ENCODE measurements at regions not wholly inside any gene's neighbourhood (a gene's known extent, or its start where the extent isn't known, plus 50 kb on each side); places are given as distances from the start of the nearest gene placed in this dataset.

DNA sequence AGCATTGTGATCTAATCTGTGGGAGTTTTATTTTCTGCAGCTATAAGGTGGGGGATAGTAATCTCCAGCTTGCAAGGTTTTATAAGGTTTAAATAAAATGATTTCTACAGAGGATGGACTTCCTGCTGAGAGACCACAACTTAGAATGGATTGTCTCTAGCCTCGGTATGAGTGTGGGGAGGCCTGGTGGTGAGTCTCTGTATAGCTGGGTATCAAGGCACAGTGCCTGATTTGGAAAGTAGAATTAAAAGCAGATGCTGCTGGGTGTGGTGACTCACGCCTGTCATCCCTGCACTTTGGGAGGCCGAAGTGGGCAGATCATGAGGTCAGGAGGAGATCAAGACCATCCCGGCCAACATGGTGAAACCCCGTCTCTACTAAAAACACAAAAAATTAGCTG is 162.0 kb upstream of the GATB start:
- DNase-seq: peak; percentile 5

DNA sequence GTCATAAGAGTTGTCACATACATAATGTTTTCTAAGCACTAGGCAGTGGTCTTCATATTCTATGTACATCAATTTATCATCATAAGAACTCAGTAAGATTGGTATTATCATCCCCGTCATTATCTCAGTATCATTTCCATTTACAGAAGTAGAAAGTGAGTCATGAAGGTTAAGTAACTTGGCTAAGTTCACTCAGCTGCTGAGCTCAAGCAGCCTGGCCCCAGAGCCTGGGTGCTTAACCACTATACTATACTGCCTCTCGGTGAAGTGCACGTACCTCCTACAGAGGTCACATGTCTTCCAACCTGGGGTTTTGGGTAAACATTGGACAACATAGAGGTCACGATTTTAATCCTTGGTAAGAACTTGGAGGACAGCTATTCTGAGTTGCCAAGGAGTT is 161.5 kb upstream of the GATB start:
- peak; percentile 17 for DNase-seq

DNA sequence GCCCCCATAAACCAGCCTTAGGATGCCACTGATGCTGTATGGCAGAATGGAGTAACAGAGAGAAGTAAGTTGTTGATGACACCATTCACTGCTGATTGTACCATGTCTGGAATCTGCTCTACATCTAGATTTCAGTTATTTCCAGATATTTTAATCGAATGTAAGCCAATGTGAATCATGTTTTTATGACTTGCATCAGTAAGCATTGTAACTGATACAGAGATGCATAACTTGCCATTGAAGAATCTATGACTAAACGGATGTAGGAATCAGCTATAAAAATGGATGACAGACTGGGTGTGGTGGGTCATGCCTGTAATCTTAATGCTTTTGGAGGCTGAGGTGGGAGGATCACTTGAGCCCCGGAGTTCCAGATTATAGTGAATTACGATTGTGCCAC is 161.0 kb upstream of the GATB start:
- no peak for DNase-seq

DNA sequence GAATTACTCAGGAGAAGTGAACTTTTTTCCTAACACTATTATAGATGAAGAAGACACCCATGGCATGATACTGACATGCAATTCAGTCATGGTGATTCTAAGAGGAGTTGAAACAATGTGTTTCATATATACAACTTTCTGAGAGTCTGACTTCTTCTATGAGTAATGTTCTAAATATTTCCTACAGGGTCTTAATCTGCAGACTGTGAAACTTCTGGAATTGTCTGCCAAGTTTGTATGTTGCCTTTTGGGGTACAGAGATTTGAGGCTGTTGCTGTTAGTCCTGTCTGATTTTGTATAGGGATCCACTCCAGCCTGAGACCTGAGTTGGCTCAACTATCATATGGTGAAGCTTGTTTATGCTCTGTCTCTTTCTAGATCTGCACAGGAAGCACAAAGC is 160.6 kb upstream of the GATB start:
- no peak for DNase-seq

DNA sequence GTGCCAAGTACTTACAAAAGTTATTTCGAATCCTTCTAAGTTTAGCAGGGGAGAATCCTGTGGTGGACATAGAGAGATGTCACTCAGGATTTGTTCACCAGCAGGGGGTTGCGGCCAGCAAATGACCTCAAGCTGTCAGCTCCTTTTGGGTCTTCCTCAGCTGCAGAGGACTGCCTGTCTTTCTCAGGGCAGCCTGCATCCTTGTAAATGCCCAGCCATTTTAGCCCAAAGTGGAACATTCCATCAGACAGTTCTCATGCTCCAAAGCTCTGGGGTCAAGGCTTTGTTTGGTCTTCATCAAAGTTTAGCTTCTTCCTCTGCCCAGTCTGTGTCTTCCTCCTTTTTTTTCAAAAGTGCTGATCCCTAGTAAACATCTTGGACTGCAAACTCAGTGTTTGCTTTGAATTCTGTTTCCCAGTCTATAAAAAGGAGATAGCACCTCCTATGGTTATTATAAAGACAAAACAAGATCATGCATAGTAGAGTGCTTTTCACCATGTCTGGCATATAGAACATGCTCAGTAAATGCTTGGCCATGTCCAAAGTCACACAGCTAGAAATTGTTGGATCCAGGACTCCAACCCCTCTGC is 156.4 kb upstream of the GATB start:
- no peak for DNase-seq

DNA sequence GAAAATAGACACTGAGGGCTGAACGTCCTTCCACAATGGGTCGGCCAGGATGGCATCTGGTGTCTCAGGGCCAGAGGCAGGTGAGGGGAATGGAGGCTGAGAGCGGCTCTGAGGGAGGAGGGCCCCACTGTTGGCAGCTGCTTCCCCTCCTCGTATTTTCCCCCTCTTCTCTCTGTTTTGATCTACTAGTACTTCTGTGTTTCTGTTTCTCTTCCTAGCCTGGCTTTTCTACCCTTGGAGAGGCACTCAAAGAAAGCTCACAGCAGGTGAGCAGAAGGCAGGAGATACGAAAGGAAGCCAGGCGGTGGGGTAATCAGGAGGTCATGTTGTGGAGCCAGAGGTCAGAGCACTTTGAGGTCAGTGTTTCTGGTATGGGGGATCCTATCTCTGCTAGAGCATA is 151.8 kb upstream of the GATB start:
- no peak for DNase-seq

DNA sequence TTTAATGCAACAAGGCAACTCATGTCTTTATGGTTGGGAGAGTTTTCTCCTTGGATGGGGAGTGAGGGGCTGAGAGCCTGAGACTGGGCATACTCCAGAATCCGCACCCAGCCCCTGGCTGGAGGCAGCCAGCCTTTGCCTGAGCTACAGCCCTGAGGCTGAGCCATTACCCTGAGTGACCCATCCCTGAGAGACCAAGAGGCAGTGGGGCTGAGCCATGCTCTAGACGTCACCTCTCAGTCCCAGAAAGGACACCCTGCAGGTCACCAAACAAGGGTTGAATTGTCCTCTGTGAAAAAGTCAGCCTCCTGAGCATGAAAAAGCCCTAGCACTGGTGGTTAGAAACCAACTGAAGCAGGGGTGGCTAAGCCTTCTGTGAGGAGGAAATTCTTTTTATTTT is 151.2 kb upstream of the GATB start:
- DNase-seq: no peak

DNA sequence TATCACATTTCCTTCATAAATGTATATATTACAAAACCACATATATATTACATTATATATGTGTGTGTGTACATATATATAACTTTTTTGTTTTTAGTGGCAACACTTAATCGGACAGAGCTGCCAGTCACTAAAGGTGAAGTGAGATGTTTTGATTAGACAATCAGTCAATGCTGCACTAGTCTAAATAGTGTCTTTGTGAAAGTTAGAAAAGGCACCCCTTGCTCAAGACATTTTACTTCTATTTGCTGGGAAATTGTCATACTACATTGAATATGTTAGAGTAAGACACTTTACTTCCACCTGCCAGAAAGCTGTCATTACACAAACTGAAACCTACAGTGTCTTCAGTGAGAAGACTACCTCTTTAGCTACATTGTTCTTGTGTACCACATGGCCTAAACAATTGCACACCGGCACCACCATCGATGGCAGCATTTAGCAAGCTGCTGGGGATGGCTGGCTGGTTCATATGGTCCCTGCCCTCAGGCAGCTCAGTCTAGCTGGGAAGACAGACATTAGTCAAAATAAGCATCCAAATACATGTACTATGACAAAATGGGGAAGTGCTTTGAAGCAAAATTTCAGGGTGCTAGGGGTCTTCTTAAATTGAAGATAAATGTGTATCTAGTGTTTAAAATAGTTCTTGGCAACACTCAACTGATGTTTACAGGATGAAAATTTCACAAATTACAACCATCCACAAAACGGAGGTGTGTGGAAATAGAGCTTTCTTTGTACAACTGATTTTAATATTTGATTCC is 148.1 kb upstream of the GATB start:
- DNase-seq: no peak

DNA sequence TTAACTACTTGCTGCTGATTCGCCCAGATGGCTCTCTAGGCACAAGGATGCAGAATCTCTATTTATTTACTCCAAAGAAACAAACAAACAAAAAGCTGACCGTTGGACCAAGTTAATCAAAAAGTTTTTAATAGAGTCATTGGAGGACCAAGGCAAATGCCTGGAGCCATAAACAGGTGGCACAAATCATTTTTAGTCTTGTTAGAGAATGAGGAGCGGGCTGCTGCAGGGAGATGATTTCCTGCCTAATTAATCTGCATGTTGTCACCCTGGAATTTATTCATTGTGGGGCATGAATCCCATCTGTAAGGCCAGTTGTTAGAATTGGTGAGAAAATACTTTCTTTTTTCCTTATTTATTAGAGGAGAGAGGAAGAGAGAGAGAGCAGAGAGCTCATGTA is 147.4 kb upstream of the GATB start:
- DNase-seq: no peak

DNA sequence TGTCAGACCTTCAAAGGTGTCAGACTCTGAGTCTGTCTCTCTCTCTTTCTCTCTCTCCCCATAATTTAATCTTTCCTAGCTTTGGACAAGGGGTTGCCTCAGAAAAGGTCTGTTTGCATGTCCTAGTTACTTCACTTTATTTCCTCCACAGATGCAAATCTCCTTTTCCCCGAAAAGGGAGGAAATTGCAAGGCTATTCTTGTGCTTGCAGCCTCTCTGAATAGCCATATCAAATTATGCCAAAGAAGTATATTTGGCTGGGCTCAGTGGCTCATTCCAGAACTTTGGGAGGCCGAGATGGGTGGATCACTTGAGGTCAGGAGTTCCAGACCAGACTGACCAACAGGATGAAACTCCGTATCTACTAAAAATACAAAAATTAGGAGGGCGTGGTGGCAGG is 145.6 kb upstream of the GATB start:
- DNase-seq: no peak

DNA sequence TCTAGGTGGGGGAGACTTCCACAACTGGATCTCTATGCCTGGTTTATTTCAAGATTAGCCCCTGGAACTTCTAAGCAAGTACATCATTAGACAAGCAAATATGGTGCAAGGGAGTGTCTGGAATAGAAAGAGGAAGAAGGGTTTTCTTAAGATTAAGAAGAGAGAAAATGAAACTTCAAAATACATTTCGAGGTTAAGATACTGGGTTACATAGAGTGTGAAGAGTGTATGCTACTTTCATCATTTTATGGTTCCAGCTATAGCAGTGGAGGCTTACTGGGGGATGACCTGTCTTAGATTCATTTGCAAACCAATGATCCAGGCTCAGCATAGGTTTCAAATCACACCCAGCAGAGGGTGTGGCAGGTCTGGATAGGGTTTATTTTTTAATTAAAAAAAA is 144.4 kb upstream of the GATB start:
- no peak for DNase-seq

DNA sequence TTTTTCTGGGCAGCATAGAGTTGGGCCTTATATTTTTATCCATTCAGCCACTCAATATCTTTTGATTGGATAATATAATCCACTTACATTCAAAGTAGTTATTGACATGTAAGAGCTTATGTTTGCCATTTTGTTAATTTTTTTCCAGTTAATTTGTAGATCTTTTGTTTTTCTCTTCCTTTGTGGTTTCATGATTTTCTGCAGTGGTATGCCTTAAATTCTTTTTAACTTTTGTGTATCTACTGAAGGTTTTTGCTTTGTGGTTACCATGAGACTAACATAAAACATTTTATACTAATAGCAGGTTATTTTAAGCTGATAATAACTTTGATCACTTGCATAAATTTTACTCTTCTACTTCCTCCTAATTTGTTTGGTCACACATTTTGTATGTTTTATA is 140.8 kb upstream of the GATB start:
- no peak for DNase-seq

DNA sequence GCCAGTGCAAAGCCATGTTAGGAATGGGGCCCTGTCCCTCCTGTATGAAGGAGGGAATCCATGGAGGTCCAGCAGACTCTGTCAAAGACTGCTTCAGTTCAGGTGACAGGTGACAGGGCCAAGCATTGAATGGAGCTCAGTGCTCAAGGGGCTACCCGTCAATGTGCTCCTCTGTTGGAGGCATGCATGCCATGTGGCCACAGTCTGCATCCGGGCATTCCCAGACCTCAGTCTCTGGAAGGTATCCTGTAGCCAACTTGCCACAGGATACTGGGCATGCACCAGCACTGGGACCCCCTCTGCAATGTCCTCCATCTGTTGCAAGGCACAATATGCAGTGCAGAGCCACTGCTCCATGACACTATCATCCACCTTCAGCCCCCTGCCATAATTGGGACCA is 136.1 kb upstream of the GATB start:
- no peak for DNase-seq

DNA sequence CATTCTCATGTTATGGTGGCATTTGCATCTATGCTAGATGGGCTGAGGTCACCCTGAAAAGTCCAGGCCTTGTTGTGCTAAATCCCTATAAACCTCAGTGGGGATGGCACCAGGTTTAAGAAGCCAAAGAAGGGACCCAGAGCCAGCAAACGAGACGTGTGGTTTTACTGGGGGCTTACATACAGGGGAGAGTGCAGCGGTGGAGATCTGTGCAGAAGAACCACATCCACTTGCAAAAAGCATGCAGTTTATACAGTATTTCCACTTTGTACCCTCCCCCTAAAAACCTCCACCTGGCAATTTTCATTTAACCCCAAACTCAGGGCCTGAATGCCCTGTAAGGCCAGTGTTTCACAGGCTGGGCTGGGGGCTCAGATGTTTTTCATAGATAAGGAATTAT is 134.9 kb upstream of the GATB start:
- no peak for DNase-seq

DNA sequence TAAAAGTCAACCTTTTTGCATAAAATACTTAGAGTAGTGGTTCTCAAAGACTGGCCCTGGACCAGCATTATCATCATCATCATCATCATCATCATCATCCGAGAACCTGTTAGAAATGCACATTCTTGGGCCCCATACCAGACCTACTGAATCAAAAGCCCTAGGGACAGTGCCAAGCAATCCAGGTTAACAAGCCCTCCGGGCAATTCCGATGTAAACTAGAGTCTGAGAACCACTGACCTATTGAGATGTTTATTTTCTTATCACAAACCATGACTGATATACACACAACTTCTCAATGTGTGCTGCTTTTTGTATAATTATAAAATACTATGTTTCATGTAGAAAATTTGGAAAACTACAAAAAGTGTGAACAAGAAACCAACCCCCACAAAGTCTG is 133.4 kb upstream of the GATB start:
- no peak for DNase-seq

DNA sequence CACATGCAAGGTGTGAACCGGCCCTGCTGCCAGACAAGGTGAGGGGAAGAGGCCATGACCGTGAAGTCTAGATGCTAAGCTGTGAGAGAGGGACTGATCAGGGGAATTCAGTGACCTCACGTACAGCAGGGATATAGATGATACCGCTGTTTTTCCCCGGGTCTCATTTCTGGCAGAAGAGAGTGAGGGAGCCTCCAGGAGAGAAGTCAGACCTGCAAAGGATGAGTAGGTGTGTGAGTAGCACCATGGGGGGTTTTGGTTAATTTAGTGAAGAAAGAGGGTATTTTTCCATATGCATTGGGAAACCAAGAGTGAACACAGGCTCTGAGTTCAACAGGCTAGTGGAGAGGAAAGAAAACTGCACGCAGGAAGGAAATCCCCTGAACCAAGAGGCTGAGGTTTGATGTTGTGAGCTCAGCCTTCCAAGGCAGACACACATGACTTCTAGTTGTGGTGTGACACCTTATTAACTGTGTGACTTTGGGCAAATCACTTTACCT is 127.6 kb upstream of the GATB start:
- peak; percentile 14 for DNase-seq

DNA sequence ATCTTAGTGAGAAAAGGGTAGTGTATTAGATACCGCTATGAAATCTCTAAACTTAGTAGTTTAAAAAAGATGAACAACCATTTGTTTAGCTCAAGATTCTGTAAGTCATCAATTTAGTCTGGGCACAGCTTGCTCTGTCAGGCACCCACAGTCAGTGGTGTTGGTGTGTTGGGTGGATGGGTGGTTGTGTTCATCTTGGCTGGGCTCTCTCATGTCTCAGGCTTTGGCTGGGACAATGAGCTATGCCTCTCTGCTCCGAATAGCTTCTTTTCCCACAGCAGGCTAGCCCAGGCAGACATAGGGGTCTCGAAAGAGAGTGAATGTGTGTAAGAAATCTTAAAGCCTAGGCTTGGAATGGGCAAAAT is 127.0 kb upstream of the GATB start:
- no peak for DNase-seq

DNA sequence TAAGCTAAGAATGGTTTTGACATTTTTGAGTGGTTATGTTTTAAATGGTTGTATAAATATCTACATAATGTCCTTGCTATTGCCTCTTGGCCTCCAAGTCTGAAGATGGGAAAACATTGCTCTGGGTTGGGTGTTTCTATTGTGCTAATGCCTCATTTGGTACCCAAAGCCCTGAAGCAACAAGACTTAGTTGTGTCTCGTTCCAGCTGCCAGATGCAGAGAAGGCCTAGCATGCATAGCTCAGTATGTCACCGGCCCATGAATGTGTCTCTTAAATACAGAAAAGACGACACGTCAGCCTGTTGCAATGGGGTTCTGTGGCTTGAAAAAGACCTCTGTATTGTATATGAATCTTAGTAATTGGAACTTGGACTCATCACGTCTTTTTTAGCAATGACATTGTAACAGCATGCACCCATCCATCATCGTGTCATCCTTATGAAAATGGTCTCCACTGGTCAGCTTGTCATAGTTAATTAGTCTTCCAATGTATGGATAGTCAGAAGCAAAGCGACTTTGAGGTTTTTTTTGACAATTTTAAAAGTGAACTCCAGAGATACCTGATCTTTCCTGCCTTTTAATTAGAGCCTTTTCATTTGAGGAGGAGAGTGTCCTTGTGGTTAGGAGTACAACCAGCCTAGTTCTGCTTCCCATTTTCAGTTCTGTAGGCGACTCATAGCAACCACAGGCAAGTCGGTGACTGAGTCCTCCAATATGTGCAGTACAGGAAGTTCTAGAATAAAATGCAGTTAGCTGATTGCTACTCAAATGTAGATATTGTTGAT is 126.4 kb upstream of the GATB start:
- DNase-seq: no peak

DNA sequence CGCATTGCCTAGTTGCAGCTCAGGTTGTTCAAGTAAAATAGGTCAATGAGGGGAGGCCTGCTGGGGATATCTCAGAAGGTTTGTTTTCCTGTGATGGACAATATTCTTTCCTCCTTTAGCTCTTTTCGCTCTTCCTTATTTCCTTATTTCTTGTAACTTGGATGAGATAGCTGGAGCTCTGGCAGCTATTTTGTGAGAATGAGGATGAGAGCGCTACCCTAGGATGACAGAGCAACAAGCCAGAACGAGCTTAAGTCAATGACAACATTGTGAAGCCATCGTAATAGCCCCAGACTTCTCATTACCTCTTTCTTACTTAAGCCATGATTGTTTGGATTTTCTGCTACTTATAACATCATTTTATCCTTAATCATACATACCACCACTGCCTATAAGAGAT is 124.3 kb upstream of the GATB start:
- DNase-seq: no peak

DNA sequence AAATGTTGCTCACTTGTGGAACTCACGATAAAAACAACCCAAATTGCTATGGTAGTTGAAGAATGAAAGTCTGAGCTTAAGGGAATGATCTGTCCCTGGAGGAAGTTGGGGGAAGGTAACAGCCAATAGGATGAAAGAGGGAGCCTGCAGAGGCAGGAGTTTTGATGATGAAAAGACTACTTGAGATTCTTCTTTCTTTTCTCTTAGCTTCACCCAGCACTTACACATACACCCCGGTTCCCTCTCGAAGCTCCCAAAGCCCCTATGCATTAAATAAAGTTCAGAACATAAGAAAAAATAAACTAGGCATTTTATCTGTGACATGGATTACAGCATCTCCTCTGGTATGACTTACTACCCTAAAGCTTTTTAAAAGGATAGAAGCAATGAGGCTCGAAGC is 122.9 kb upstream of the GATB start:
- DNase-seq: no peak

DNA sequence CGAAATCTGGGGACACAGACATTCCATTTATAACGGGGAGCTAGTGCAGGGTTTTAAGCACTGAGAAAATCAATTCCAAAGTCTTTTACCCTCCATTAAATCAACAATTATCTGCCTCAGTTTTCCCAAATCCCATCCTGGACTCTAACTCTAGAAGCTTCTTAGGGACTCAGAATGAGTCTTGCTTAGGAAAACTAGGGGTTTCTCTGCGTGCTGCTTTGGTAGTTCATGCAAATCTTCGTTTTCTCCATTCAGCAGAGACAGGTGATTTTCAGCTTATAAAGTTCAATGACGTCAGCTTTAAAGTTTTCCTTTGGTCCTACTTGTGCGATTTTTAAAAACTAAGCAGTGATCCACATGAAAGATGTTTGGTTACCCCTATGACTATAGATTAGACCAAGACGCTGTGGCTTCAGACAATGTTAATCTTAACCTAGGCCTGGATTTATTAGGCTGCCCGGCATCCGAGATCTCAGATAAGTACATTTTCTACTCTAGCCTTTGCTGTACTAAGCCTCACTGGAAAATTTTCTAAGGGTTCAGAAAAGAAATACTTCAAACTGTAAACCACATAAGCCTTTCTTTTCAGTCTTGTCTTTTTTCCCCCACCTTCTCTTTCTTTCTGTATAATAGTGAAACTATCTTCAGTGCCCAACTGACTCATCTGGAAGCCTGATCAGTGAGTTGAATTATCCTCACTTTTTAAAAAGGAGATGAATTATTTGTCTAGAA is 121.4 kb upstream of the GATB start:
- DNase-seq: no peak

DNA sequence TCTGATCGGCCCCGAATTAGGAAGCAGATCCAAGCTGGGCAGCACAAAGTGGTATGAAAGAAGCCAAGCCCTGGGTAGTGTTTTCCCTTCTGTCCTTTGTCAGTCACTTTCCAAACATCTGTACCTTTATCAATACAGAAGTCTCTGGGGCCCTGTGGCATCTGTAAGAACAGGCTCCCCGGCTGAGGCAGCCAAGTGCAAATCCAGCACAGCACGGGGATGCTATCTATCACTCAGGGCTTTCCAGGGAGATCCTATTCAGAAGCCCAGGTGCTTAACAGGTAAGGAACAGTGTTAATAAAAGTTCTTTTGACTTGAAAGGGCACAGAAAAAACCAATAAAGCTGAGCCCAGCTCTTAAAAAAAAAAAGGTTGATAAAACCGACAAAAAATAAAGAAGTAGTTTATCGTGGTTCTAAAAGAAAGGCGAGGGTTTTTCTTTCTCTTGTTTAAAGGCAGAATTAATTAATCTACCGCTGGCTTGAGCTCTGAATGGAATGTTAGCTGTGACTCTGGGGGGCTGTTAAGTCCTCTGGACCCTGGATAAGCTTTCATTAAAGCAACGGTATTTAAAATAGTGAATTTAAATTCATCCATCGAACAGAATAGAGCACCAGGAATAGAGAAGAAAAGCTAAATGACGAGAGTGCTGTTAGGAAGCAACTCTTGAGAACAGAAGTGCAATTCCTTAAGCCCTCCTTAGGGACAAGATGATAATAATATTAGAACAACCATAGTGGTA is 119.1 kb upstream of the GATB start:
- no peak for DNase-seq
